GM18867 (cell line): ENCODE measurements at regions not wholly inside any gene's neighbourhood (a gene's known extent, or its start where the extent isn't known, plus 50 kb on each side); places are given as distances from the start of the nearest gene placed in this dataset.

Experiments used
- ATAC-seq: cut with Tn5 transposase; IDR thresholded peaks from one replicate; pipeline ENCODE4 v1.9.1; 2021; ENCODE audit warnings: mild to moderate bottlenecking, moderate library complexity; ENCODE audit not compliant: unreplicated experiment

DNA sequence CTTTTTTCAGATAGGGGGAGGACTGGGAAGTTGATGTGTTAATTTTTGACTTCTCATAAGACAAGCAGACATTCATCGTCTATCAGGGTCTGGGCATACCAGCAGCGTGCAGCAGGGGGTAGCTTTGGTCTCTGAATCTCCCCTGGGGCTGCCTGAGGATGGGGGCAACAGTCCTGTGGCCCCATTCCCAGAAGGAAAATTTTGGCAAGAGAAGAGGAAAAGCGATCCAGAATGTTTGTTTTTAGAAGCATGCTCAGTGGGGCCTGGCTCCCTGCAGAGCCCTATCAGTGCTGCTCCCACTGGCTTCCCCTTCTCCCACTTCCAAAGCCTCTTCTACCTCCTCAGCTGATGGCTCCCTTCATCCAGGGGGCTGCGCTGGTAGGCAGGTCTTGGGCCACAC is 194.8 kb upstream of the IL12B start:
- ATAC-seq, result no peak

DNA sequence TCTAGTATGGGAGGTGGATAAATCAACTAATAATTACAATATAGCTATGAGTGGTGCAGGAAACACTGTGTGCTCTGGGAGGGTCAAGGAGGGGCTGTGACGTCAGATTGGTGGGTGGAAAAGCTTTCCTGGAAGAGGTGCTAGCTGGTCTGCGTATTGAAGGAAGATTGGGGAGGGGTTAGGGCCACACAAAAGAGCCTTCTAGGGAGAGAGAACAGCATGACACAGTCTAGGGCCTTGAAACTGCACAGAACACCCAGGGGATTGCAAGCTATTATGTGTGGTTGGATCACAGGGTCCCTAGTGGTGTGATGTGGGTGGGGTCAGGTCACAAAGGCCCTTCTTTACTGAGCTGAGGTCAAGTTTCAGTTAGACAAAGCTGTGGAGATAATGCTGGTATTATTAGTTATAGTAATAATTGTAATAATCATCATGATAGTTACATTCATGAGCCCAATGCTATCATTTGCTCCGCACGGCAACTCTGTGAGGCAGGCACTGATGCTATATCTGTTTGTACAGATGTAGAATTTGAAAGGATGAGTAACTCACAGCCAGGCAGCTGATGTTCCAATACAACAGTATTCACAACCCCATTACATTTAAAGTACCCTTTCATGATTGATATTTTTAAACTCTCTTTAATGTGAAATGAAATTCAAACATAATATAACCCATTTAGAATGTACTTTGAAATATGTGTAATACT is 197.4 kb upstream of the IL12B start:
- ATAC-seq, result no peak

DNA sequence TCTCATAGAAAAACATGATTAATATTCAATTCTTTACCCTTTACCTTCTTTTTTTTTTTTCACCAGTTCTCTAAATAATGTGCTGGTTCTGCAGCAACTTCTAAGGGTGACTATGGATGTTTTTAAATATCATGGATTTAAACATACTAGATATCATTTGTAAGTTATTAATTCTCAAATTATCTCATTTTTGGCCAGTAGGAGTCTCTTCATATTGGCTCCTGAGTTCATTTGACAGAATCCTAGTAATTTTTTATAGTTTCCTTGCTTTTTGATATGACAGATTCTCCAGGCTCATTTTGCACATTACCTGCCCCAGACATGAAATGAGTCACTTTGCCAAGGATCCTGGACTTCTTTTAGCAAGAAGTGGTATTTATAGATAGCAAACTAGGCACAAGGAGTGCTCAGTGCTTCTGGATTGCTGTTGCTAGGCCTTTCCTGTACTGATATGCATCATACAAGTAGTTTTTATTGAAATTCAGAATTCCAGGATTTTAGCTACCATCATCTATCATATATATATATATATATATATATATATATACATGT is 201.3 kb upstream of the IL12B start:
- ATAC-seq, result no peak

DNA sequence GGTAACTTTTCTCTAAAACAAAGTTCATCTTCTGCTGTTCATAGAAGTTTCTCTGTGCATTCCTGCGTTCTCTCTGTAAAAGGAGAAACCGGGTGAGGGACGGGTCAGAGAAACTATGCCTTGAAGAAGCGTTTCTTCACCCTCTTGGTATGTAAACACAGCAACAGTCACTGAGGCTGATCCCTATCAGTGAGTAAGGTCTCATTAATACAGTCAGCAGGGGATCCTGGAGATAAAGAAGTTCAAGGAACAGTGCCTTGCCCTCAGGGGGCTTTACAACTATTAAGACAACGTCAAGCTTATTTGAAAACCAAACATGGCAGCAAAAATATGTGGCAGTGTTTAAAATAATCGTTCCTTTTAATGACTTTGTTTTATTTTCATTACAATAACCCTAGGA is 202.9 kb upstream of the IL12B start:
- ATAC-seq, result no peak

DNA sequence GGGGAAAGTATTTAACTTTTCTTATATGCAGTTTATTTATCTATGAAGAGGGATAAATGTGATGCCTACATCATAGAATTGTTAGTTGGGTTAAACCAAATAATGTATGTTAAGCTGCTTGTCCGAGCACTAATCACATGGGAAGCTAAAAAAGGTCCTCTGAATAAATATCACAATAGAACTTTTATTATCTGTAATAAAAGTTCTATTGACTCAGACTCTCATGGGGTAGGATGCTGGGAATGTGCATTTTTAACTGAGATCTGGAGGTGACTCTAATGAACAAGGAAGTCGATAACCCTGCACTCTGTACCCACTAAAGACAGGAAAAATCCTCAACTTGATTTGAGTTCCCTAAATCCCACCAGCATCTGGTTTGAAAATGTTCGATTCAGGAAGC is 205.9 kb upstream of the IL12B start:
- no peak for ATAC-seq

DNA sequence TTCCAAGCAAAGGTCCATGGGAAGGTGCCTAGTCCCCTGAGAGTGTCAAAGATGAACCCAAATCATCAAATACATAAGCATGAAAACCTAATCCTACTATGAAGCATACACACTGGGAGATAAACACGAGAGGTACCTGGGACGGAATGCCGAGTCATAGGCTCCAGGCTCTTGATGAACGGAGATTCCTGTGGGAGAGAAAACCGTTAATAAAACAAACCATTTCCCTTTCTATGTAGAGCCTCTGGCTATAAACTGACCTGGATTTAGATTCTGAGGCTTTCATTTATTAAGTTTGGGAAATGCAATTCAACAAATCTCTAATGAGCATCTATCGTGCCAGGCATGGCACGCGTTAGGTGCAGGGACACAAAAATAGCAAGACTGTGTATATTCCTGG is 206.4 kb upstream of the IL12B start:
- no peak for ATAC-seq

DNA sequence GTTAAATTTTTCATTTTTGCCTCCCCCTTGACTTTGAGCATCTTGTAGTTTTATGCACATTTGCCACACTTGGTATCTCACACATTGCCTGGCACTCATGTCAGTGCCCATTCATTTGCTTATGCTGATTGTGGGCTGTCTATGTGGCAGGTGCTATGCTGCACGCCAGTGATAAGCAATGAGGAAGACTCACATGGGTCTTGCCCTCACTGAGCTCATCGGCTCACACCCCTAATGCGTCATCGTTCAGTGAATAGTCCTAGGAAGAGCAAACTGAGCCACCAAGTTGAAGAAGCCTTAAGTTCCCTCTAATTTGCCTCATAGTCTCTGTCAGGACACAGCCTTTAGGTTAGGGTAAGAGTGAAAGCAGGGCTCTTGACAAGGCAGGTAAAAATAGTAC is 209.4 kb upstream of the IL12B start:
- peak; percentile 42 for ATAC-seq

DNA sequence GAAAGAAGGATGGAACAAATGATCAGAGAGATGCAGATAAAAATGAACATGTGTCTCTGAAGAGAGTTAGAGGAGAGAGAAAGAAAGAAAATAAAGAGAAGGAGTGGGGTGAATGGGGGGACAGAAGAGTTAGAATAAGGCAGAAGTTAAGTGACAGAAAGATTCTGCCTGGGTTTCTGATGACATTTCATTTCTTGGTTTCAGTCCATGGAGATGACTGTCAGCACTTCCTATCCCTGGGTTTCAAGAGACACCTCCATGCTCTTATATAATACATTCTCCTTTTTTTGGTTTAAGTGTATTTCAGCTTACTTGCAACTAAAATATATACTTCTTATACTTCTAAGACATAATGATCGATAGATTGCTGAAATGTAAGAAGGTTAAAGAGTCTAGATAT is 213.0 kb upstream of the IL12B start:
- no peak for ATAC-seq

DNA sequence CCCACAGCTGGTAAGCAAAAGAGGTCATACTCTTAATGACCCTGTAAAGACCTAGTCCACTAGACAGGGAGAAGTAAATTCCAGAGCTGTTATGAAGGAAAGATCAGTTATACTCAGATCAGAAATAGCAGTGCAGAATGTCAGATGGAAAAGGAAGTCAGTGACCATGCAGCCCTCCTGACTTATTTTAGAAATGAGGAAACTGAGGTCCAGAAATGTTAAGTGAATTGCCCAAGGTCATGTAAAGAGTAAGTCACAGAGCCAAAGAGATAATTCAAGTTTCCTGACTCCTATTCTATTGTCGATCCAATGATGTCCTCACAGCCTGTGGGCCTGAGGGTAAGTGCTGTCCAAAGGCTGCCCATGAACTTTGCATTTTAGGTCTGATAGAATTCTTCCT is 214.9 kb upstream of the IL12B start:
- ATAC-seq, result no peak

DNA sequence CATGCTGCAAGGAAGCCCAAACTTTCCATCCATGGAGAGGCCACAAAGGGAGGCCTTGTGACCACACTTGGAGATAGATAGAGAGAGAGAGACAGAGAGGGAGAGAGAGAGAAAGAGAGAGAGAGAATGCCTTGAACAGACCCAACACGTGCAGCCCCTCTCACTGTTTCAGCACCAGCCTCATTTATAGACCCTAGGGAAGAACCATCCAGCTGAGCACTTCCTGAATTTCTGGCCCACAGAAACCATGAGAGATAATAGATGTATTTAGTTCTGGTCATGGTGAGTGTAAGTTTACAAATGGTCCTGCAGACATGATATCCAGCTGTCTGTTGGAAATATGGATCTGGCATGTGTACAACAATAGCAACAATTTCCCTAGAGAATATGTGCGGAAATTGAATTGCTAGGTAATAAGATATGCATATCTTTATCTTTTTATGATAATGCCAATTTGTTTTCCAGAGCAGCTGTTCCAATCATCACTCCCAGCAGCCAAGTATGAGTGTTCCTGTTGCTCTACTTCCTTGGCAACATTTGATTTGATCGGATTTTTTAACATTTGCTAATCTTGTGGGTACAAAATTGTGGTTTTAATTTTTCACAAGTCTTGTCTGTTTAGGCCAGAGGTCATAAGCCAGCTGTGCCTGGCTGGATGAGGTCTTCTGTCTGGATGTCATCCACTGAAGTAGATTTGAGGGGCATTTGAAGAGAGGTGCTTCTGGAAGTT is 217.3 kb upstream of the IL12B start:
- ATAC-seq, result no peak

DNA sequence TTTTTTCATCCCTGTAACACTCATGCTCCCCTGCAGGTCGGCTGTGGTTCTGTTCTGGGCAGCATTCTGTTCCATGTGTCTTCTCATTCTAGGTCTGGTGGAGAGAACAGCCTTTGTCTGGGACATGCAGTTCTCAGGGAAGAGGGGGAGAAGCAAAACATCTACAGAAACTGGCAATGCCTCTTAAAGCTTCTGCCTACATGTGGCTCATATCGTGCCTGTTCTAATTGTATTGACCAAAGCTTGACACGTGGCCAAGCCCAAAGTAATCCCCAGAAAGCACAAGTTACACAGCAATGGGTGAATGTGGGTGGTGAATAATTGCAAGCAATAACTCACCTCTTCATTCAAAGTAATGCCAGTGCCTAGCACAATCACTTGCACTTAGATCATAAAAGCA is 218.2 kb upstream of the IL12B start:
- no peak for ATAC-seq

DNA sequence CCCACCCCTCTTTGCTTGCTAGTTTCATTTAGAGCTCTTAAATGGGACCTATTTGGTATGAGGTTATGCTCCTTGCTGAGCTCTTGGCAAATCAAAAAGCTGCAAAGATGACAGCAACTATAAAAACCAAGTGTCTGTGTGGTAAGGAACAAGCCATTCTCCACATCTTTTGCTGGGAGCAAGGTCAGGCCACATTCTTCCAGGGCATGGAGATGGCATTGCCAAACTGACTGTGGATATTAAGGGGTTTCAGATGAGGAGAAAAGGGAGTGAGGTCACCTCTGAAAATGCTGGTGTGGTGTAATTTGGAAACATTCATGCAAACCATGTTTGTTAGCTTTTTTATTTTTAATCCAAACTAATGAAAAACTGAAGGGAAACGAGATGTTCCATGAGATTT is 218.8 kb upstream of the IL12B start:
- no peak for ATAC-seq

DNA sequence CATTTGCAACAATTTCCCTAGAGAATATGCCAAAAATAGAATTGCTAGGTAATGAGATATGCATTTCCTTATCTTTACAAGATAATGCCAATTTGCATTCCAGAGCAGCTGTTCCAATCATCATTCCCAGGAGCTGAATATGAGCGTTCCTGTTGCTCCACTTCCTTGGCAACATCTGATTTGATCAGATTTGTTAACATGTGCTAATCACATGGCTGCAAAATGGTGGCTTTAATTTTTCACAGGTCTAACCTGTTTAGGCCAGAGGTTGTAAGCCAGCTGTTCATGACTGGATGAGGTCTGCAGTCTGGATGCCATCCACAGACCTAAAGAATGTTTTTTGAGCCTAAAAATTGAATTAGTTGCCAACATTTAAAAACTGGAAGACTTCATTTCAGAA is 220.7 kb upstream of the IL12B start:
- ATAC-seq, result no peak

DNA sequence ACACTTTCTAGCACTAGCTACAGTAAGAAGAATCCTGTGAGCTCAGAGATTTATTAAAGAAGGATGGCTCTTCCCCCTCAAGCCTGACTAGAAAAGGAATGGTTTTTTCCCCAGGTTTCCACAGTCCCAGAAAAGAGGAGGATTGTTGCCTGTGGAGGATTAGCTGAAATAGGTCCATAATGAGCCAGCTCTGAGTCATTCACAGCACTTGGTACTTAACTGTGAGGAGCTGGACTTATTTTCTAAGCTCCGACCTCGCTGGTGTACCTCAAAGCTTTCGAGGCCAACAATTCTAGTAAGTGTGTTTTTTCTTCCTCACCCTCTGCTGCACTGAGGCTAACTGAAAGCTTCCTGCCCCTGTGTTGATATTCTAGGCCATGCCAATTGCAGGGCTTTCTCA is 222.5 kb upstream of the IL12B start:
- no peak for ATAC-seq

DNA sequence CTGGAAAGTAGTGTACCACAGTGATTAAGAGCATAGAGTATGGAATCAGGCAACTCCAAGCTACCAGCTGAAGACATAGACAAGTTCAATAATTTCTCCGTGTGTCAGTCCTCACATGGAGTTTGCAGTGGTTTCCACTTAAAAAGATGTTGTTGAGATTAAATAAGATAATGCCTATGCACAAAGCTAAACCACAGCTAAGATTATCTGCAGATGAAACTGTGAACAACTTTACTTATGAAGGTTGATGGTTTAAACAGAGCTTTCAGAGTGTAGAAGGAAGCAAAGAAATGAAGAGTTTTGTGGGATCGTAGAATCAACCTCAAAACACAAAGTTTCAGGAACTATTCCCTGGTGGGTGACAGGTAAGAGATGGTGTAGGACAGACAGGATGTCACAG is 223.5 kb upstream of the IL12B start:
- ATAC-seq, result no peak

DNA sequence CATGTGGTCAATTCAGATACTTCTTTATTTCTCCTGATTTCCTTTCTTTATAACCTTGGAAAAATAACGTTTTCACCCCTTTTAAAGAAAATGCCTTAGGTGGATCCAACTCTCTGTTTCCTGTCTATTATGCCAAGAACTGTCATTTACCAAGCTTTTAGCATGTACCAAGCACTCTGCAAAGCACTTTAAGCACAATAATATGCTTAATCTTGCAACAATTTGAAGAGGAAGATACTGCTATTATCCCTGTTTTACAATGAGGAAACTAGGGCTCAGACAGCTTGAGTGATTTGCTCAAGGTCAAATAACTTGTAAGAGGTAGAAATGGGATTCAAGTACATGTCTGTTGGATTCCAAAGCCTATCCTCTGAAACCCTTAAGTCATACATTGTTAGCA is 224.8 kb upstream of the IL12B start:
- ATAC-seq, result no peak

DNA sequence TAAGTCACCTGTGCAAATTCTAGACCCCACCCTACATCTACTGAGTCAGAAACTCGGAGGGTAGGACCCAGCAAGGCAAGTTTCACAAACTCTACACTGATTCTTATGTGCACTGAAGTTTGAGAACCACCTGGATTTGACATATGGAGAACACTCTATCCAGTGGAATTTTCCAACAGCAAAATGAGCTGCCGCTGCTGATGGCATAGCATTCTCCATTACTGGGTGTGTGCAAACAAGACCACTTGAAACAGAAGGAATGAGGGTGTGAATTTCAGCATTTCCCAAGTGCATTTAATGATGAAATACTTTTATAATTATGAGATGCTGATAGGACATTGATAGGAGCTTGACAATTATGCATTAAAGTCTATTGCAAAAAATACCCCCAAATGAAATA is 229.1 kb upstream of the IL12B start:
- no peak for ATAC-seq

DNA sequence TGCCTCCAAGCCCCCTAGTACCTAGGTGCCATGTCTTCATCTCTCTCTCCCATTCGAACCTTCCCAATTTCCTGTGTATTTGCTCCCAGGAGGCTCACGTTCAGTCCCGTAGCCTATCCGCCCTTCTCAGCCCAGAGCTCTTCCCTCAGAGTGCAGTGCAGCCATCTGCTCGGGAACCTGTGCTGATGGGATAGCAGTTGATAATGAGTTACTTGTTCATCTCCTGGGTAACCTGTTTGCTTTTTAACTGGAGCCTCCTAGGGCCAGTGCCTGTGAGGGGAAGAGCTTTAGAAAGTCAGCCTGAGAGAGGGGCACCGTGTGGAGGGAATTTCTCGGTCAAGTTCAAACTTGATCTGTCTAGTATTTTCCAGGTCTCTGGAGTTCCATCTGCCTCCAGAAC is 229.8 kb upstream of the IL12B start:
- no peak for ATAC-seq

DNA sequence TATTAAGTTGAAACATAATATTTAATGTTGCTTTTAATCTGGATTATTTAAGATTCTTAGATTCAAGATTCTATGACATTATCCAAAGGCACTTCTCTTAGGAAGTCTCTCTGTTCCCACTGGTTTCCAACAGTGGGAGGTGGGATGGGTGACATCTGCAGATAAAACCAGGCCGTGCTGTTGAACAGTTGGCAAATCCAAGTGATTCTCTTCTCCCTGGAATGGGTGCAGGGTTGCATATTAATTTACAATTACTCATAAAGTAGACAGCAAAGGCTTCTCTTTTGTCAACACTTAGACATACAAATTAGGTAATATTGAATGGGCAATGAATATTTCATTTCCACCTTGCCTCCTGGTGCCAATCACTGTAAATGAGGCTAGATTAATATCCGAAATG is 233.7 kb upstream of the IL12B start:
- ATAC-seq, result no peak

DNA sequence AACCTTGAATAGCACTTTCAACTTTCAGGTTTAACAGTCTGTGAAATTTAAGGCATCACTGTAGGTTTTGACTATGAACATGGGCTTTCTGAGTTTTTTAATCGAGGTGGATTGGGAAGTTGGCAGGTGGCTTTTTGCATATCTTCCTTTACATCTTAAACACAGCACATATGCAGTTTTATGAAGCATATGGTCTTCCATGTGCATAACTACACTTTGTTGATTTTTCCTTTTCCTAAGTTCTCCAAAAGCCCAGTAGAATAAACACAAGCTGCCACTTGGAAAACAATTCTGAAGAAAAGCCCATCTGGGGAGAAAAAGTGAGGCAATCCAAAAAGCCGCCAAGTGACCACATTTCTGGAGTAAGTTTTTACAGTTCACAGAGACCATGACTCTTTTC is 236.5 kb upstream of the IL12B start:
- no peak for ATAC-seq

DNA sequence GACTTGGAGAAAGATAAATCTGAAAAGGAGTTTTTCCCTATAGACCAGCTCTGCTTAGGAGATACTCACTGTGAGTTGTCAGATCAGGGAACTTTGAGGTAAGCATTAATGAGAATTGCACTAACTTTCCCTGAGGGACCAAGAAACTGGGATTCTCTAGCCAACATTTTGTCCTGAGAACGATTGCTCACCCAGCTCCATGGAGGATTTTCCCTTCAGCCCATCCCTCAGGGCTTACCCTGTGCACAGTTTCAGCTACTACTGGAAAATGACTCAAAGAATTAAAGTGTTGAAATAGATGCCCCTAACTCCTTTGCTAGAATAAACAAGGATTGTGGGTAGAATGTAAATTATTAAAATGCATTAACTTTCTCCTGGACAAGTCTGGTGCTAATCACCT is 237.2 kb upstream of the IL12B start:
- no peak for ATAC-seq

DNA sequence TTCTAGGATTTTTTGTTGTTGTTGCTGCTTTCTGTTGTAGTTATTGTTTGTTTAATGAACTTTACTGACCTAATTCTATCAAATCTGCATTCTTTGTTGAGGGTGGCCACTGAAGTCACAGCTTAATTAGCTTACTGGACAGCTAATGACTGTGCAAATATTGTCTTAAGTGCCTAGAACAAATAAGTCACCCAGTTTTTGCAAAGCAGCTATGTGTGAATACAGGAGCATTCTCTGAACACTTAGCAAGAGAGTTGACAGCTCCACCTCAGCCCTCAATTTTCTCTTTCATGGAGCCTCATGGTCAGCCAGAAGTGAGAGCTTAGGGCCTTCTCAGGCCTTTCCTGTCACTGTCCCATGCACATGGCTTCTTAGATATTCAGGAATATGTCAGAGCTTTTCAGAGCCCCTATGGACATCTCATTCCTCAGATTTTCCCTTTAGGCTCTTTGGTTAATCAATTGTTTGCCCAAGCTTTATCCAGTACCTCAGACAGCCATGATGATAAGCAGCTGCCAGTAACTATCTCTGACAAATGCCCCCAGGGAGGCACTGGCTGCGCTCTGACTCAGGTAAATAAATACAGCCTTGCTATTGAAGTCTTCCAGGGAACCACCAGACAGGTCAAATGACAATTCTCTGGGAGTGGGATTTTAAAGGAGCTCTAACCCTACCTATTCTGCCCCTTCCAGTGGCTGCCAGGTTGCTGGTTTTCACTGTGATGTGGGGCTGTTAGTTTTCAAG is 241.4 kb upstream of the IL12B start:
- no peak for ATAC-seq
